ENCODE measurements at regions not wholly inside any gene's neighbourhood (a gene's known extent, or its start where the extent isn't known, plus 50 kb on each side); places are given as distances from the start of the nearest gene placed in this dataset.
"Not testable (repeated sequence)": the region's sequence is repeated elsewhere in the genome, so short reads cannot be mapped to it uniquely, and the experiment has no call there.

GRCh38 chr6:74574794-74575193, 631.1 kb downstream of the COL12A1 start:
- H3K36me3 Mint-ChIP-seq: no peaks in the 10 kb centered on the region
- H3K27ac Mint-ChIP-seq: no peak overlapping the region
- no peak for ATAC-seq (ENCODE audit: low read depth in 2 of 2)

GRCh38 chr6:74573613-74574012, 632.2 kb downstream of the COL12A1 start:
- Mint-ChIP-seq H3K9me3 (peaks cover 0 to 4% (median 2%) of the 10 kb centered on the region in 7 donors), H3K27ac (no peak overlapping the region), H3K4me1 (no peaks in the 10 kb centered on the region), H3K27me3 (no peaks in the 10 kb centered on the region), H3K36me3 (no peaks in the 10 kb centered on the region), H3K4me3 (no peak overlapping the region)
- H3K4me1 ChIP-seq (ENCODE audit: control insufficient read depth, insufficient read depth, low read length, poor library complexity, severe bottlenecking): no peaks in the 10 kb centered on the region
- no peak for ATAC-seq (ENCODE audit: low read depth in 2 of 2)
- H3K27me3 ChIP-seq (ENCODE audit: control insufficient read depth, insufficient read depth, low read length): no peaks in the 10 kb centered on the region
- H3K4me3 ChIP-seq (ENCODE audit: low read depth, low read length): no peak overlapping the region
- DNase-seq: no peak
- no peaks in the 10 kb centered on the region for H3K9me3 ChIP-seq (ENCODE audit: control insufficient read depth in 2 of 2, low read length in 2 of 2)
- H3K36me3 ChIP-seq (ENCODE audit: control insufficient read depth, insufficient read depth, low read length): no peaks in the 10 kb centered on the region
- no peak overlapping the region for H3K27ac ChIP-seq (ENCODE audit: insufficient read depth, low read length, poor library complexity, severe bottlenecking)

More at GRCh38 chr6:74574794-74575193, 631.1 kb downstream of the COL12A1 start:
- H3K4me1 ChIP-seq (ENCODE audit: control insufficient read depth, insufficient read depth, low read length, poor library complexity, severe bottlenecking): no peaks in the 10 kb centered on the region
- no peaks in the 10 kb centered on the region for H3K36me3 ChIP-seq (ENCODE audit: control insufficient read depth, insufficient read depth, low read length)
- H3K4me3 ChIP-seq (ENCODE audit: low read depth, low read length): no peak overlapping the region
- Mint-ChIP-seq H3K4me3 (no peak overlapping the region), H3K27me3 (no peaks in the 10 kb centered on the region), H3K4me1 (no peaks in the 10 kb centered on the region), H3K9me3 (peaks cover 0 to 4% (median 1%) of the 10 kb centered on the region in 7 donors)
- H3K27me3 ChIP-seq (ENCODE audit: control insufficient read depth, insufficient read depth, low read length): no peaks in the 10 kb centered on the region
- no peak overlapping the region for H3K27ac ChIP-seq (ENCODE audit: insufficient read depth, low read length, poor library complexity, severe bottlenecking)
- DNase-seq: peak in 1 of 3 donors; percentile 2
- H3K9me3 ChIP-seq (ENCODE audit: control insufficient read depth in 2 of 2, low read length in 2 of 2): no peaks in the 10 kb centered on the region

GRCh38 chr6:74570044-74570443, 635.8 kb downstream of the COL12A1 start:
- Histone ChIP-seq H3K36me3 (ENCODE audit: control insufficient read depth, insufficient read depth, low read length) (no peaks in the 10 kb centered on the region), H3K27me3 (ENCODE audit: control insufficient read depth, insufficient read depth, low read length) (no peaks in the 10 kb centered on the region), H3K27ac (ENCODE audit: insufficient read depth, low read length, poor library complexity, severe bottlenecking) (no peak overlapping the region), H3K4me1 (ENCODE audit: control insufficient read depth, insufficient read depth, low read length, poor library complexity, severe bottlenecking) (no peaks in the 10 kb centered on the region), H3K4me3 (ENCODE audit: low read depth, low read length) (no peak overlapping the region), H3K9me3 (ENCODE audit: control insufficient read depth in 2 of 2, low read length in 2 of 2) (no peaks in the 10 kb centered on the region)
- peaks cover 0 to 3% (median 2%) of the 10 kb centered on the region in 7 donors for H3K9me3 Mint-ChIP-seq
- ATAC-seq (ENCODE audit: low read depth in 2 of 2) (no peak), DNase-seq (no peak)
- no peaks in the 10 kb centered on the region for H3K4me1 Mint-ChIP-seq
- no peak overlapping the region for H3K27ac Mint-ChIP-seq
- no peaks in the 10 kb centered on the region for H3K36me3 Mint-ChIP-seq
- H3K4me3 Mint-ChIP-seq: no peak overlapping the region
- no peaks in the 10 kb centered on the region for H3K27me3 Mint-ChIP-seq

- no peaks in the 10 kb centered on the region for H3K9me3 ChIP-seq (ENCODE audit: control insufficient read depth in 2 of 2, low read length in 2 of 2)
- no peaks in the 10 kb centered on the region for H3K4me1 ChIP-seq (ENCODE audit: control insufficient read depth, insufficient read depth, low read length, poor library complexity, severe bottlenecking)
- H3K27me3 ChIP-seq (ENCODE audit: control insufficient read depth, insufficient read depth, low read length): no peaks in the 10 kb centered on the region
- ATAC-seq (ENCODE audit: low read depth in 2 of 2) (no peak), DNase-seq (no peak)
- Mint-ChIP-seq H3K9me3 (peaks cover 0 to 3% (median 2%) of the 10 kb centered on the region in 7 donors), H3K36me3 (no peaks in the 10 kb centered on the region), H3K4me3 (no peak overlapping the region), H3K27me3 (no peaks in the 10 kb centered on the region), H3K27ac (no peak overlapping the region), H3K4me1 (no peaks in the 10 kb centered on the region)
- no peak overlapping the region for H3K27ac ChIP-seq (ENCODE audit: insufficient read depth, low read length, poor library complexity, severe bottlenecking)
- no peaks in the 10 kb centered on the region for H3K36me3 ChIP-seq (ENCODE audit: control insufficient read depth, insufficient read depth, low read length)
- no peak overlapping the region for H3K4me3 ChIP-seq (ENCODE audit: low read depth, low read length)
Measured at GRCh38 chr6:74568861-74569260, 637.0 kb downstream of the COL12A1 start.

- H3K9me3 ChIP-seq (ENCODE audit: control insufficient read depth in 2 of 2, low read length in 2 of 2); H3K9me3 Mint-ChIP-seq; H3K27ac Mint-ChIP-seq; H3K27ac ChIP-seq (ENCODE audit: insufficient read depth, low read length, poor library complexity, severe bottlenecking); H3K4me3 Mint-ChIP-seq; H3K36me3 ChIP-seq (ENCODE audit: control insufficient read depth, insufficient read depth, low read length); H3K27me3 ChIP-seq (ENCODE audit: control insufficient read depth, insufficient read depth, low read length); ATAC-seq (ENCODE audit: low read depth in 2 of 2); DNase-seq; H3K4me1 ChIP-seq (ENCODE audit: control insufficient read depth, insufficient read depth, low read length, poor library complexity, severe bottlenecking); H3K27me3 Mint-ChIP-seq; H3K36me3 Mint-ChIP-seq; H3K4me3 ChIP-seq (ENCODE audit: low read depth, low read length); H3K4me1 Mint-ChIP-seq: not testable (repeated sequence)
Measured at GRCh38 chr6:74567923-74568290, 637.9 kb downstream of the COL12A1 start.

GRCh38 chr6:74567281-74567922, 638.5 kb downstream of the COL12A1 start:
- Histone ChIP-seq H3K36me3 (ENCODE audit: control insufficient read depth, insufficient read depth, low read length) (no peaks in the 10 kb centered on the region), H3K9me3 (ENCODE audit: control insufficient read depth in 2 of 2, low read length in 2 of 2) (no peaks in the 10 kb centered on the region), H3K4me3 (ENCODE audit: low read depth, low read length) (no peak overlapping the region), H3K4me1 (ENCODE audit: control insufficient read depth, insufficient read depth, low read length, poor library complexity, severe bottlenecking) (no peaks in the 10 kb centered on the region), H3K27ac (ENCODE audit: insufficient read depth, low read length, poor library complexity, severe bottlenecking) (no peak overlapping the region), H3K27me3 (ENCODE audit: control insufficient read depth, insufficient read depth, low read length) (no peaks in the 10 kb centered on the region)
- no peak overlapping the region for H3K27ac Mint-ChIP-seq
- H3K4me1 Mint-ChIP-seq: no peaks in the 10 kb centered on the region
- H3K9me3 Mint-ChIP-seq: peaks cover 0 to 4% (median 2%) of the 10 kb centered on the region in 7 donors
- ATAC-seq (ENCODE audit: low read depth in 2 of 2) (no peak), DNase-seq (no peak)
- no peaks in the 10 kb centered on the region for H3K27me3 Mint-ChIP-seq
- no peaks in the 10 kb centered on the region for H3K36me3 Mint-ChIP-seq
- no peak overlapping the region for H3K4me3 Mint-ChIP-seq

GRCh38 chr6:74557236-74557635, 648.6 kb downstream of the COL12A1 start:
- H3K27me3 Mint-ChIP-seq: no peaks in the 10 kb centered on the region
- H3K36me3 Mint-ChIP-seq: no peaks in the 10 kb centered on the region

GRCh38 chr6:74554041-74554440, 651.8 kb downstream of the COL12A1 start:
- no peak for DNase-seq
- ATAC-seq (ENCODE audit: low read depth in 2 of 2): no peak
- Histone ChIP-seq H3K9me3 (ENCODE audit: control insufficient read depth in 2 of 2, low read length in 2 of 2) (no peaks in the 10 kb centered on the region), H3K36me3 (ENCODE audit: control insufficient read depth, insufficient read depth, low read length) (no peaks in the 10 kb centered on the region), H3K4me3 (ENCODE audit: low read depth, low read length) (no peak overlapping the region), H3K27ac (ENCODE audit: insufficient read depth, low read length, poor library complexity, severe bottlenecking) (no peak overlapping the region), H3K4me1 (ENCODE audit: control insufficient read depth, insufficient read depth, low read length, poor library complexity, severe bottlenecking) (no peaks in the 10 kb centered on the region), H3K27me3 (ENCODE audit: control insufficient read depth, insufficient read depth, low read length) (no peaks in the 10 kb centered on the region)
- no peaks in the 10 kb centered on the region for H3K4me1 Mint-ChIP-seq
- no peak overlapping the region for H3K4me3 Mint-ChIP-seq
- H3K9me3 Mint-ChIP-seq: peaks cover 0 to 19% (median 6%) of the 10 kb centered on the region in 7 donors
- H3K27me3 Mint-ChIP-seq: no peaks in the 10 kb centered on the region
- H3K27ac Mint-ChIP-seq: no peak overlapping the region
- no peaks in the 10 kb centered on the region for H3K36me3 Mint-ChIP-seq

More at GRCh38 chr6:74557236-74557635, 648.6 kb downstream of the COL12A1 start:
- Histone ChIP-seq H3K27ac (ENCODE audit: insufficient read depth, low read length, poor library complexity, severe bottlenecking) (no peak overlapping the region), H3K4me1 (ENCODE audit: control insufficient read depth, insufficient read depth, low read length, poor library complexity, severe bottlenecking) (no peaks in the 10 kb centered on the region), H3K36me3 (ENCODE audit: control insufficient read depth, insufficient read depth, low read length) (no peaks in the 10 kb centered on the region), H3K9me3 (ENCODE audit: control insufficient read depth in 2 of 2, low read length in 2 of 2) (no peaks in the 10 kb centered on the region), H3K4me3 (ENCODE audit: low read depth, low read length) (no peak overlapping the region), H3K27me3 (ENCODE audit: control insufficient read depth, insufficient read depth, low read length) (no peaks in the 10 kb centered on the region)
- no peak for ATAC-seq (ENCODE audit: low read depth in 2 of 2)
- Mint-ChIP-seq H3K9me3 (peaks cover 2 to 17% (median 5%) of the 10 kb centered on the region in 7 donors), H3K4me1 (no peaks in the 10 kb centered on the region), H3K4me3 (no peak overlapping the region), H3K27ac (no peak overlapping the region)
- DNase-seq: no peak

Data from CD4-positive, CD25-positive, alpha-beta regulatory T cell (primary cell).